ENCODE measurements at regions not wholly inside any gene's neighbourhood (a gene's known extent, or its start where the extent isn't known, plus 50 kb on each side); places are given as distances from the start of the nearest gene placed in this dataset.
"Not testable (repeated sequence)": the region's sequence is repeated elsewhere in the genome, so short reads cannot be mapped to it uniquely, and the experiment has no call there.

DNA sequence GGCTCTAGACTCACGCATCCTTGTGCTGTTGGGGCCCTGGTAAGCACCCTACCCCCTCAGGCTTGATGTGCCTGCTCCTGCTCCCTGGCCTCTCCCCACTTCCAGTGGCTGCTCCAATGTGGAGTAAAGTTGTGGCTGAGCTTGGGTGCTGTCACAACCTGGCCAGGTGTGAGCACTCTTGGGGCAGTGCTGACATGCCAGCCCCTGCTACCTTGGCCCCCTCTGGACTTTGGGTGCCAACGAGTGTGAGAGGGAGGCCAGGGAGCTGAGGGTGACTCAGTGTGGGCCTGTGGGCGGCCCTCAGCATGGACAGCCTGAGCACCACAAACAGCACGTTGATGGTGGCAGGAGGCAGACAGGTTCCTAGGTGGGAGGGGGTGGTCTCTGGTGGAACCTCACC, 870.2 kb upstream of the C9orf72 start:
- H3K4me1 Mint-ChIP-seq: no peaks in the 10 kb centered on the region
- DNase-seq (no peak), ATAC-seq (no peak)
- no peak overlapping the region for H3K27ac Mint-ChIP-seq
- no peaks in the 10 kb centered on the region for H3K36me3 Mint-ChIP-seq
- peaks cover 4% of the 10 kb centered on the region for H3K9me3 Mint-ChIP-seq (ENCODE audit: low read depth)
- CTCF ChIA-PET: no interaction called here
- no peaks in the 10 kb centered on the region for H3K27me3 Mint-ChIP-seq
- no peak overlapping the region for H3K4me3 Mint-ChIP-seq

DNA sequence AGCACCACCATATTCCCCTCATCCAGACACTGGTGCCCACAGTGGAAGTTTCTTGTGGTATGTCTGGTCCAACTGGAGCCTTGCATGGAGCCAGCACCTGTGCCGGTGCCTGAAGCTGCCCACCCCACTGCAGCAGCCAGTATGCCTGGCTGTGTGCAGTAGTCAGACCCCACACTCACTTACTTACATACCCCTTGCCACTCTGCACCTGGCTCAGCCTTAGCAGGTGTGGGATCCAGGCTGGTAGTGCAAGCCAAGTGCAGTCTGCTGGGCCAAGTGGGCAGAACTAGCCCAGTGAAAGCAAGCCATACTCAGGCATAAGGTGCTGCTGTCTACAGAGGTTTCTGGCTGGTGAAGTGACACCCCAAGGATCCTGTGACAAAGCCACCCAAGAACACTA, 871.4 kb upstream of the C9orf72 start:
- ATAC-seq (no peak), DNase-seq (no peak)
- Mint-ChIP-seq H3K4me1 (no peaks in the 10 kb centered on the region), H3K36me3 (no peaks in the 10 kb centered on the region), H3K4me3 (no peak overlapping the region), H3K27ac (no peak overlapping the region), H3K27me3 (no peaks in the 10 kb centered on the region), H3K9me3 (ENCODE audit: low read depth) (peaks cover 4% of the 10 kb centered on the region)
- CTCF ChIA-PET: no interaction called here

DNA sequence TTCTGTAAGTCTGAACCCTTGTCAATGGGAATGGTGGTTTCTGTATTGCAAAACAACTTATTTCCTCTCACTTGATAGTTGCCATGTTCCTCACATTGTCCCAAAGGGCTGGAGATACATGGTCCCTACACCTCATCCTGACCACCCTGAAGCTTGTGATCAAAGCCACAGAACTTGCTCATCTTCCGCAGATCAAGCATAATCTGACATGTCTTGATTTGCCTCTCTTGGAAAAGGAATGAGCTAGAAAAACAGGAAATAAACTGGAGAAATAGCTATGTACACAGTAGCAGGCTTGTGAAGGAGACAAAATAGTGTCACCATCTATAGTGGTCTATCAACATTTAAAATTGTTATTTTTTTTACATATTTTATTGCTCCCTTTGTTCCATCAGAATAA, 871.9 kb upstream of the C9orf72 start:
- CTCF ChIA-PET: no interaction called here
- DNase-seq: no peak
- no peaks in the 10 kb centered on the region for H3K4me1 Mint-ChIP-seq

DNA sequence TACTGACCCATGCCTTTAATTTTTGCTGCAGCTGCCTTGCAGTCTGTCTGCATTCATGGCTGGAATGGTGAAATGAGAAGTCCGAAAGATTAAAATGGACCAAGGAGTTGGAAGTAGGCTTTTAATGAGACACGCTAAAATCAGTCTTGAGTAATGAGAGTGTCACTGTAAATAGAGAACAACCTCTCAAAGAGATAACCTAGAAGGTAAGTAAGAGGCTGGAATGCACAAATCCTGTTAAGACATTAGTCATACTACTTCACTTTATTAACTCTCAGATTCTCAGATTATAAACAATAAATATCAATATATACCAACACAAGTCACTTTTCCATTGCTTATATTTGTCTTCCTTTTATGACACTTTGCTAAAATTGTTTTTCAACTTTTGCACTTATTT, 880.6 kb upstream of the C9orf72 start:
- ATAC-seq: no peak

More for the DNA sequence above, 871.9 kb upstream of the C9orf72 start:
- Mint-ChIP-seq H3K4me3 (no peak overlapping the region), H3K36me3 (no peaks in the 10 kb centered on the region), H3K27ac (no peak overlapping the region), H3K9me3 (ENCODE audit: low read depth) (peaks cover 4% of the 10 kb centered on the region), H3K27me3 (no peaks in the 10 kb centered on the region)
- no peak for ATAC-seq

DNA sequence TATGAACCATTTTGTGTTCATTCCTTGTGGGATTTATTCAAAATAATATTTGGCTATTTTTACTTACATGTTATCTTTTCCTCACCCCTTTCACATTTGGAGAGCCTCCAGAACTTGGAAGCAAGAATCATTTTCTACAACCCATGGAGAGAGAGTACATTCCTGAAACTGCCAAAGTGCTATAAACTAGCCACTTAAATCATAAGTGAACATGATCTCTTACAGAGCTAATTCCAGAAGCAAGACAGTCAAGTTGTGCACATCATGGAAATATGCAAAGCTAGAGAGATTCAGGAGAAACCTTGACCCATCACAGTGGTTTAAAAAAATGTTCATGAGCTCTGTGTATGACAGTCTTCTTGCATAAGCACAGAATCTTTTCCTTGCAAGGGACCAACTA, 883.6 kb upstream of the C9orf72 start:
- H3K27ac Mint-ChIP-seq: no peak overlapping the region
- no peak overlapping the region for H3K4me3 Mint-ChIP-seq
- H3K4me1 Mint-ChIP-seq: no peaks in the 10 kb centered on the region
- DNase-seq (no peak), ATAC-seq (no peak)
- H3K9me3 Mint-ChIP-seq (ENCODE audit: low read depth): peaks cover 5% of the 10 kb centered on the region
- CTCF ChIA-PET: no interaction called here
- H3K27me3 Mint-ChIP-seq: no peaks in the 10 kb centered on the region
- H3K36me3 Mint-ChIP-seq: no peaks in the 10 kb centered on the region

More for the DNA sequence above, 880.6 kb upstream of the C9orf72 start:
- Mint-ChIP-seq H3K36me3 (no peaks in the 10 kb centered on the region), H3K27me3 (no peaks in the 10 kb centered on the region), H3K9me3 (ENCODE audit: low read depth) (peaks cover 3% of the 10 kb centered on the region), H3K4me1 (no peaks in the 10 kb centered on the region), H3K27ac (no peak overlapping the region), H3K4me3 (no peak overlapping the region)
- no peak for DNase-seq
- CTCF ChIA-PET: no interaction called here

DNA sequence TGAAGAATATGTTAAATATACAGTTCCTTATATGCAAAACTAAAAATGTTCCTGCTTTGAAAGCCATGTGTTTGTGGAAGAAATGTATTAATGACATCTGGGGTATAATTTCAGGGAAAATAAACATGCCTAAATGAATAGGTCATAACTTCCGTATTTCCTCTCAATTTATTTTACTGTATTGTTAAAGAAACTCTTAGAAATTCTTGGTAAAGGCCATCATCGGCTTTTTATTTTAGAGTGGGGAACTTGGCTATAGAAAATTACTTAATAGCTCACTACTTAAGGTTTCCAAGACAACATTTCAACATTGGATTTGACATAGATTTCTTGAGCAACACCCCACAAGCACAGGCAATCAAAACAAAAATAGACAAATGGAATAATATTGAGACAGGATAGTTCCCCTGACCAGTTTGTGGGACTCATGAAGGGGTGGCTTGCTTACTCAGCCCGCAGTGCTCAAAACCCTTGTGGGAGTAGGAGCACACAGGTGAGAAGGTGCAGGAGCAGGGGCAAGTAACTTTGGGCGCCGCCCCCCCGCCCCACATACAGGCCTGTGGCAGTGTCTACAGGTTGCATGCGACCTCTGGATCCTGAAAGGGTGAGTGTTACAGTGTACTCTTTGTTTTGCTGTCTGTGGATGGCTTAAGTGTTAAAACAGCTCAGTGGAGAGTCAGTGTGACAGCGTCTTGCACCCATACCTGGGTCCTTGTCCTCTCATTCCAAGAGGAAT, 891.4 kb upstream of the C9orf72 start:
- Mint-ChIP-seq H3K4me3 (no peak overlapping the region), H3K9me3 (ENCODE audit: low read depth) (peaks cover 11% of the 10 kb centered on the region), H3K36me3 (no peaks in the 10 kb centered on the region), H3K27me3 (no peaks in the 10 kb centered on the region), H3K27ac (no peak overlapping the region), H3K4me1 (no peaks in the 10 kb centered on the region)
- CTCF ChIA-PET: no interaction called here
- DNase-seq (no peak), ATAC-seq (no peak)

DNA sequence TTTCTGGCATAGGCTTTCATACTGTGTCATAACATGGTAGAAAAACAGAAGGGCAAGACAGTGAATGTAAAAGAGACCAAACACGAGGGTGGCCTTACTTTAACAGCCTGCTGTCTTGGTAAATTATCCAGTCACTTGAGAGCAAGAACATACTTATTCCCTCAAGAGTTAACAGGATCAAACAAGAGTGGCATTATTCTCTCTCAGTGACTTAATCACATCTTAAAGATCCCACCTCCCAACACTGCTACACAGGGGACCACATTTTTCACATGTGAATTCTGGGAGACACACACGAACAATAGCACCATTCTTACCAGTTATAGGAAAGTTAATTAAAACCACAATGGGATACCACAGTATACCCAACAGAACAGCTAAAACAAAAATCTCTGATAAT, 898.0 kb upstream of the C9orf72 start:
- Mint-ChIP-seq H3K4me1 (no peaks in the 10 kb centered on the region), H3K27me3 (no peaks in the 10 kb centered on the region)
- CTCF ChIA-PET: no interaction called here

DNA sequence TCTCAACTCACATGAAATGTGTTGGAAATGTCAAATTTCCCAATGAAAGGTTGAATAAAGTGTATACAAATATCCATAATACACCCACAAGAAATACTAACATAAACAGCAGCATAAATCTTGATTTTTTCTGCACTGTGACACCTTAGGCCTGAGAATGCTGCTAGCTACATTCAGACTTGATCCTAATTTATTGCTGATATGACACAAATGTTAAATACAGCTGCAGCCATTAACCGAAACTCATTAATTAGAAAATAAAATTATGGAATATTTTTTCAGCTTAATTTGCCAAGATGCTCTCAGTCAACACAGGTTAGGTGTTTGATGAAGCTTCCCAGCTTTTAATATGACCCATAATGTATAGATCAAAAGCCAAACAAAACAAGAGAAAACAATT, 914.3 kb upstream of the C9orf72 start:
- Mint-ChIP-seq H3K4me3 (no peak overlapping the region), H3K4me1 (no peaks in the 10 kb centered on the region), H3K27me3 (no peaks in the 10 kb centered on the region), H3K27ac (no peak overlapping the region), H3K9me3 (ENCODE audit: low read depth) (peaks cover 7% of the 10 kb centered on the region), H3K36me3 (no peaks in the 10 kb centered on the region)
- ATAC-seq (no peak), DNase-seq (no peak)
- CTCF ChIA-PET: no interaction called here

More for the DNA sequence above, 898.0 kb upstream of the C9orf72 start:
- Mint-ChIP-seq H3K36me3 (no peaks in the 10 kb centered on the region), H3K9me3 (ENCODE audit: low read depth) (peaks cover 9% of the 10 kb centered on the region), H3K27ac (no peak overlapping the region), H3K4me3 (no peak overlapping the region)
- no peak for DNase-seq
- no peak for ATAC-seq

DNA sequence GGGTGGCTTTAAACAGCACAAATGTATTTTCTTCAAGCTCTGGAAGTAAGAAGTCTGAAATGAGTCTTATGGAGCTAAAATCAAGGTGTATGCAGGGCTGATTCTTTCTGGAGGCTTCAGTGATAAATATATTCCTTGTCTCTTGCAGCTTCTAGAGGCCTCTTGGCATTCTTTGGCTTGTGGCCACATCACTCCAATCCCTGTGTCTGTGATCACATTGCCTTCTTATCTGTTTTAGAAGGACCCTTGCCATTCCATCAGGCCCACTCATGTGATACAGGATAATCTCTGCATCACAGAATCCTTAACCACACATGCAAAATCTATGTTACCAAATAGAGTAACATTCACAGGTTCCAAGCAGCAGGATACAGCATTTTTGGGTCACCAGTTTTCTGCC, 917.8 kb upstream of the C9orf72 start:
- DNase-seq: no peak
- H3K36me3 Mint-ChIP-seq: no peaks in the 10 kb centered on the region
- no peak overlapping the region for H3K27ac Mint-ChIP-seq
- CTCF ChIA-PET: no interaction called here
- no peak for ATAC-seq
- no peaks in the 10 kb centered on the region for H3K4me1 Mint-ChIP-seq
- H3K27me3 Mint-ChIP-seq: no peaks in the 10 kb centered on the region
- peaks cover 9% of the 10 kb centered on the region for H3K9me3 Mint-ChIP-seq (ENCODE audit: low read depth)
- no peak overlapping the region for H3K4me3 Mint-ChIP-seq

DNA sequence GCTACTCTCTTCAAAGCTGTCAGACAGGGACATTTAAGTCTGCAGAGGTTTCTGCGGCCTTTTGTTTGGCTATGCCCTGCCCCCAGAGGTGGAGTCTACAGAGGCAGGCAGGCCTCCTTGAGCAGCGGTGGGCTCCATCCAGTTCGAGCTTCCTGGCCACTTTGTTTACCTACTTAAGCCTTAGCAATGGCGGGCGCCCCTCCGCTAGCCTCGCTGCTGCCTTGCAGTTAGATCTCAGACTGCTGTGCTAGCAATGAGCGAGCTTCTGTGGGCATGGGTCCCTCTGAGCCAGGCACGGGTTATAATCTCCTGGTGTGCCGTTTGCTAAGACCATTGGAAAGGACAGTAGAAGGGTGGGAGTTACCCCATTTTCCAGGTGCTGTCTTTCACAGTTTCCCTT, 924.9 kb upstream of the C9orf72 start:
- H3K4me3 Mint-ChIP-seq; H3K9me3 Mint-ChIP-seq (ENCODE audit: low read depth); CTCF ChIA-PET; H3K27me3 Mint-ChIP-seq; H3K36me3 Mint-ChIP-seq; H3K27ac Mint-ChIP-seq; DNase-seq; ATAC-seq; H3K4me1 Mint-ChIP-seq: not testable (repeated sequence)

DNA sequence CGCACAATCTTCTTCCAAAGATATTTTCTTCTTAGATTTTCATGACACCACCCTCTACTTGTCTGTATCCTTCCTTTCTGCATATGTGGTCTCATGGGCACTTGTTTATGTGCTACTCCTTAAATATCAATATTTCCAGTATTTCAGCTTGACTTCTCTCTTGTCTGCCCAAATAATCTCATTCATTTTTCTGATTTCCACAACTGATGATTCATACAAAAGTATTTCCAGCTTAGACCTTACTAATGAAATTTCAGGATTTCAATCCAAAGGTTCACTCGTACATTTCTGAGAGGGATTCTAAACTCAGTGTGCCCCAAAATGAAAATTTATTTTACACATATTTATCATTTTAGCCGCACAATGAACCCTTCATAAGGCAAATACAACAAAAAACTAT, 928.9 kb upstream of the C9orf72 start:
- Mint-ChIP-seq H3K27me3 (no peaks in the 10 kb centered on the region), H3K4me1 (no peaks in the 10 kb centered on the region), H3K4me3 (no peak overlapping the region), H3K9me3 (ENCODE audit: low read depth) (peaks cover 2% of the 10 kb centered on the region), H3K36me3 (no peaks in the 10 kb centered on the region), H3K27ac (no peak overlapping the region)
- no peak for DNase-seq
- CTCF ChIA-PET: no interaction called here
- ATAC-seq: no peak

DNA sequence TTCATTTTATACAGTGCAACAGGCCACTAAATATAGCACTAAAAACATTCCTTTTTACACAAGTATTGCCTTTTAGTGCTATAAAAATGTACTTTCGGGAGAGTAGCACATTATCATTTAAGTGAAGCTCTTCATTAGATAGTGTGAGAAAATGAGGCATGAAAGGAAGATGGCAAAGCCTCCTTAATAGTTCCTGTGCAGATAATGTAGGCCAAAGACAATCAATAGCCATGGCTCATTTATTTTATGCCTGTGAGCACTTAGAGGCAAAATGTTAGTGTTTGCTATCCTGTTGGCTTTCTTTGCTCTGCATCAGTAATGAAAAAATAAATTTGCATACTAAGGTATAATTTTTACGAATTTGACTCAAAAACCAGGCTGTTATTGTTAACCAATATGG, 929.5 kb upstream of the C9orf72 start:
- DNase-seq (no peak), ATAC-seq (no peak)
- CTCF ChIA-PET: no interaction called here
- no peaks in the 10 kb centered on the region for H3K36me3 Mint-ChIP-seq
- no peak overlapping the region for H3K27ac Mint-ChIP-seq
- no peaks in the 10 kb centered on the region for H3K9me3 Mint-ChIP-seq (ENCODE audit: low read depth)
- no peak overlapping the region for H3K4me3 Mint-ChIP-seq
- H3K4me1 Mint-ChIP-seq: no peaks in the 10 kb centered on the region
- no peaks in the 10 kb centered on the region for H3K27me3 Mint-ChIP-seq

DNA sequence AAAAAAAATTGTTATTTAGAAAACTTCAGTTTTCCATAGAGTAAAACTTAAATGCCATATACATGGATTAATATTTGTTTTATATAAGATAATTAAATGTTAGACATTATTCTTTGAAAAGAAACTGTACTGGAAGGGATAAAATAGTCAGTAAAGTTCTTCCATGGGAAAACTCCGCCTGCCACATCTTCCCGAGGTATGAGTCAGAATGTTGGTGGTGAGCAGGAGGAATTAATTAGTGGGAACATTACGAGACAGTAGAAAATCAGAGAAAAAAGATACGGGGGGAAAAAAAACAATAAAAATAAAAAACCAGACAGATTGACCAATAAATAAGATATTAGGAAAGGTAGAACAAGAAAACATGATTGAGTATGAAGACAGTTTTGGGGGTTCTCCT, 930.3 kb upstream of the C9orf72 start:
- DNase-seq: no peak
- no peak overlapping the region for H3K4me3 Mint-ChIP-seq
- CTCF ChIA-PET: no interaction called here
- H3K36me3 Mint-ChIP-seq: no peaks in the 10 kb centered on the region
- H3K27ac Mint-ChIP-seq: no peak overlapping the region
- no peaks in the 10 kb centered on the region for H3K4me1 Mint-ChIP-seq
- H3K27me3 Mint-ChIP-seq: no peaks in the 10 kb centered on the region
- ATAC-seq: no peak
- no peaks in the 10 kb centered on the region for H3K9me3 Mint-ChIP-seq (ENCODE audit: low read depth)

DNA sequence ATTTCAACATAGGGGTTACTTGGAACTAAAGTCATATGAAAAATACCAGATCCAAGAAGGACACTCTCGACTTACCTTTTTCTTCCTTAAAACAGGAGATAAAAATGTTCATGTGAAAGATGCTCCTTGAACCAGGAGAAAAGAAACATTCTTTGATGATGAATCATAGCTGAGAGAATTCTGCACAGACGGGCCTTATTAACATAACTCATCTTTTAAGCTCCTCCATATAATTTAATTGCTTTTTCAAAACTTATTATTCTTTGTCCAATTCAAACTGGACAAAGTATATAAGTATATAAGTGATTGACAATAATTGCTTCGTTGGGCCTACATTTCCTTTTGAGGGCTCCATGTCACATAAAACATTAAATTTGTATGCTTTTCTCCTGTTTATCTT, 945.2 kb upstream of the C9orf72 start:
- Mint-ChIP-seq H3K36me3 (no peaks in the 10 kb centered on the region), H3K4me1 (no peaks in the 10 kb centered on the region), H3K9me3 (ENCODE audit: low read depth) (peaks cover 6% of the 10 kb centered on the region), H3K27me3 (no peaks in the 10 kb centered on the region), H3K4me3 (no peak overlapping the region), H3K27ac (no peak overlapping the region)
- ATAC-seq (no peak), DNase-seq (no peak)
- CTCF ChIA-PET: no interaction called here

DNA sequence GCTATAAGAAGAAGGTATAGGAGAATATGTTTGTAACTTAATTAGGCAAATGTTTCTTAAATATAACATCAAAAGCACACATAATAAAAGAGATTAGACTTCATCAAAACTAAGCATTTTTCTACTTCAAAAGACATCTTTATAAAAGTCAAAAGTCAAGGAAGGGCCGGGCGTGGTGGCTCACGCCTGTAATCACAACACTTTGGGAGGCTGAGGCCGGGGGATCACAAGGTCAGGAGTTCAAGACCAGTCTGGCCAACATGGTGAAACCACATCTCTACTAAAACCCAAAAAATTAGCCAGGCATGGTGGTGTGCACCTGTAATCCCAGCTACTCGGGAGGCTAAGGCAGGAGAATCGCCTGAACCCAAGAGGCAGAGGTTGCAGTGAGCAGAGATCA, 951.0 kb upstream of the C9orf72 start:
- not testable (repeated sequence) for H3K36me3 Mint-ChIP-seq

More for the DNA sequence above, 951.0 kb upstream of the C9orf72 start:
- H3K4me1 Mint-ChIP-seq; H3K27me3 Mint-ChIP-seq; H3K9me3 Mint-ChIP-seq (ENCODE audit: low read depth); H3K4me3 Mint-ChIP-seq; H3K27ac Mint-ChIP-seq; DNase-seq; ATAC-seq; CTCF ChIA-PET: not testable (repeated sequence)

All from activated CD8-positive, alpha-beta memory T cell treated with anti-CD3 and anti-CD28 coated beads, Interleukin-2, amount 10 ng/mL, durations not matched to agents 7 days and 5 days (primary cell).